GM12872 (cell line): ENCODE measurements at regions not wholly inside any gene's neighbourhood (a gene's known extent, or its start where the extent isn't known, plus 50 kb on each side); places are given as distances from the start of the nearest gene placed in this dataset.

Source experiments
- TF ChIP-seq, protein P1 (sequence below): IDR thresholded peaks from 3 replicates; pipeline ENCODE4 v1.5.1; 2011; ENCODE audit warnings: low read depth, mild to moderate bottlenecking, low read length, moderate library complexity; ENCODE audit not compliant: insufficient read depth

DNA sequence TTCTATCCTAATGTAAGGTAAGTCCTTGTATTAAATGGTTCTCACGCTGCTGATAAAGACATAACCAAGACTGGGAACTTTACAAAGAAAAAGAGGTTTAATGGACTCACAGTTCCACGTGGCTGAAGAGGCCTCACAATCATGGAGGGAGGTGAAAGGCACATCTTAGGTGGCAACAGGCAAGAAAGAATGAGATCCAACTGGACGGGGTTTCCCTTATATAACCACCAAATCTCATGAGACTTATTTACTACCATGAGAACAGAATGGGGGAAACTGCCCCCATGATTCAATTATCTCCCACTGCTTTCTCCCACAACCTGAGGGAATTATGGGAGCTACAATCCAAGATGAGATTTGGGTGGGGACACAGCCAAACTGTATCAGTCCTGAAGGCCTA is 136.6 kb downstream of the HTR1B start:
- TF ChIP-seq, protein P1, sequence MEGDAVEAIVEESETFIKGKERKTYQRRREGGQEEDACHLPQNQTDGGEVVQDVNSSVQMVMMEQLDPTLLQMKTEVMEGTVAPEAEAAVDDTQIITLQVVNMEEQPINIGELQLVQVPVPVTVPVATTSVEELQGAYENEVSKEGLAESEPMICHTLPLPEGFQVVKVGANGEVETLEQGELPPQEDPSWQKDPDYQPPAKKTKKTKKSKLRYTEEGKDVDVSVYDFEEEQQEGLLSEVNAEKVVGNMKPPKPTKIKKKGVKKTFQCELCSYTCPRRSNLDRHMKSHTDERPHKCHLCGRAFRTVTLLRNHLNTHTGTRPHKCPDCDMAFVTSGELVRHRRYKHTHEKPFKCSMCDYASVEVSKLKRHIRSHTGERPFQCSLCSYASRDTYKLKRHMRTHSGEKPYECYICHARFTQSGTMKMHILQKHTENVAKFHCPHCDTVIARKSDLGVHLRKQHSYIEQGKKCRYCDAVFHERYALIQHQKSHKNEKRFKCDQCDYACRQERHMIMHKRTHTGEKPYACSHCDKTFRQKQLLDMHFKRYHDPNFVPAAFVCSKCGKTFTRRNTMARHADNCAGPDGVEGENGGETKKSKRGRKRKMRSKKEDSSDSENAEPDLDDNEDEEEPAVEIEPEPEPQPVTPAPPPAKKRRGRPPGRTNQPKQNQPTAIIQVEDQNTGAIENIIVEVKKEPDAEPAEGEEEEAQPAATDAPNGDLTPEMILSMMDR = no peak

DNA sequence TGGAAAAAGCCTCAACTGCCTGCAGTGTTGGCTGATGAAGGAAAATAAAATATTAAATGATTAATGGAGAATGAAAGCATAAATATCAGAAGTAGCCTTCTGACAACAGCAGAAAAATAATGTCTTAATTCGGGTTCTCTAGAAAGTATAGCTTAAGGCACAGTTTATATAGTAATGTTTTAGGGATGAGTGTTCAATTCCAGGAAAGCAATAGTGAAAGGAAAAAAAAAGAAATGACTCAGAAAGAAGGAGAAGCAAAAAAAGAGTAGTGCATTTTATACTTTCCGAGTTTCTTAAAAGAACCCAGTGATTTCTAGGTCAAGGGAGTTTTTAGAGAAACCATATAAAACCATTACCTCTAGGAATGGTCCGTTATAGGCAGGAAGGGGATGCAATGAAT is 137.3 kb downstream of the HTR1B start:
- TF ChIP-seq, protein P1 = no peak

DNA sequence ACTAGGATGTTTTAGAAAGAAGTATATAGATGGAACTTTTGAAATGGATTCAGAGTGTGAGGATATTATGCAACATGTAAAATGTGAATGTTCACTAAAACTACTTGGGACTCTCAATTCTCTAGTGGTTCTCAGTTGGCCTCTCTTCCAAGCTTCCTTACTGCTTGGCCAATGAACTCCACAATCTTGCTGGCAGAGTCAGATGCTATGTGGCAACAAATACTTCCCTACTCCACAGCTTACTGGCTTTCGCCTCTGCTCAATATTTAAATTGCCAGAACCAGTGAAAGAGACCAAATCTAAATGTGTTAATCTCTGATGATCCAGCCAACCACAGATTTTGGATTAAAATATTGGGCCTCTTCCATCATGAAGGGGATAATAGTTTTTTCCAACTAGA is 138.4 kb downstream of the HTR1B start:
- TF ChIP-seq, protein P1 = no peak

DNA sequence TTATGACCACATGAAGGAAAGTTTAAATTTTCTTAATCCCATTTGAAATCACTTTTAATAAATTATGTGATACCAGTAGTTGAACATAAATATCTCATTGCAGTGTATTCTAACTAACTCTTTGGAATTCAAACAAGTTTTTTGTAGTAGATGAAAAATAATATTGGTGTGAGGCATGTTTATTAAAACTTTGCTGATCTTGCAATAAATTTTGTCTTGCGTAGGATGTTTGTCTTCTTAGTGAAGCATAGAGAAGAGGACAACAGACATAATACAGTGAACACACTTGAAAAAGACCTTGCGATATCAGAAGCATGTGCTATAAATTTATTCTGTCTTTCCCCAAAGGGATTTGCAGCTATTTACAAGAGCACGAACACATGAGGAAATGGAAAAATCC is 140.7 kb downstream of the HTR1B start:
- TF ChIP-seq, protein P1 = no peak

DNA sequence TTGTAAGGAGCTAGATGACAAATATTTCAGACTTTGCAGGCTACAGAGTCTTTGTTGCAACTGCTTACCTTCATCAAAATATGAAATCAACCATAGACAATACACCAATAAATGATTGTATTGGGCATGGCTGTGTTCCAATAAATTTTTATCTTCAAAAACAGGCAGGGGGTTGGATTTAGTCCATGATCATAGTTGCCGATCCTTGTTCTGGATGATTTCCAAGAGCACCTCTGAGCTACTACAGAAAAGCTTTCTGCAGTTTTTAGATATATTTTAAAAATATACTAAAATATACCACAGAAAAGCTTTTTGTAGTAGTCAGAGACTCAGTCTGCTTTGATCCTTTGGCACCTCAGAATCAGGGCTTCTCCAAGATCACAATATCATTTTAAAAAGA is 145.0 kb downstream of the HTR1B start:
- TF ChIP-seq, protein P1 = no peak

DNA sequence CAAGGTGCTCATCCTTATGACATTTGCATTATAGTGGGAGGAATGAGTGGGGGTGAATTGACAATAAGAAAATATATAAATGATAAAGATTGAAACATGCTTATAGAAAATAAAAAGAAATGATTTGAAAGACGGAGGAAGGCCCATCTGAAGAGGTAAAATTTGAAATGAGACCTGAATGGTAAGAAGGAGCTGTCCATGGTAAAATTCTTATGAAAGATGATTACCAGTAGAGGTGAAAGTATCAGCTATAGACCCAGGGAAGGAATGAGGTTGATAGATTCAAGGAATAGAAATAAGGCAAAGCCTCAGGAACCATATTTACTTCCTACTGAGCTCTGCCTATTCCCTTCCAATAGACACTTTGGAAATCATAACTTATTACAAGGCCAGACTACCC is 149.7 kb downstream of the HTR1B start:
- TF ChIP-seq, protein P1 = no peak

DNA sequence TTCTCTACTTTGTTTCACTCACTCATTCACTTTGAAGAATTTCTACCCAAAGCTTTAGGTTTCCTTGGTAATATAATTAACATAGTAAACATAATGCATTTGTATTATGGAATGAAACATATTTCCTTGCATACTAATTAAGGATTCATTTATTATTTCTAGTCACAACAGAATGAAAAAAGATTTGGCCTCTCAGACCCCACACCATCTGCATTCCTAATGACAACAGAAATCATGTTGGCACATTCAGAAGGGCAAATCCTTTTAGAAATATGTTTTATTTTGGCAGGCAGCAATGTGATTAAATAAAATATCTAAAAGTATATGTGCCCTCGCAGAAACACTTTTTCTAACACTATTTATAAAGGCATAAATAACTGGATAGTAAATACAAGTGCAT is 163.4 kb downstream of the HTR1B start:
- TF ChIP-seq, protein P1 = no peak

DNA sequence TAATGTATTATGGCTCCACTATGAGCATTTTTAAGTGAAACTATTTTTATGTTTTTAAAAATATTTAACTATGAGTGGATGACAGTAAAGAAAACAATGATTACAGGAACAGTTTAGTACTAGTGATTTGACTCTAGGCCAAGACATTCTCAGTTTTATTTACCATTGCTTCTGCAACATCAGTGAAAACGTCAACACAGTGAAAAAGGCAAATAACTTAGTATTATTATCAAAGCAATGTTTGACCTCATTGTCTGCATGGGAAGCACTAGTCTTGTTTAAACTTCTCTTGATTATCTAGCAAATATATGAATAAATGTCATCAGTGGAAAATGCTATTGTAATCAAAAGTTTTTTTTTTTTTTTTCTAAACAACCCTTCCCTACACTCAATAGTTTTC is 165.0 kb downstream of the HTR1B start:
- TF ChIP-seq, protein P1 = no peak
